ENCODE measurements at regions not wholly inside any gene's neighbourhood (a gene's known extent, or its start where the extent isn't known, plus 50 kb on each side); places are given as distances from the start of the nearest gene placed in this dataset.
"Not testable (repeated sequence)": the region's sequence is repeated elsewhere in the genome, so short reads cannot be mapped to it uniquely, and the experiment has no call there.

GRCh38 chr6:106783640-106784566, 154.5 kb downstream of the QRSL1 start:
- Histone ChIP-seq H3K9ac (ENCODE audit: low read depth in 1 of 2, low read length in 2 of 2) (peak overlapping the region; percentile 41 to 100), H3K27me3 (ENCODE audit: control insufficient read depth in 4 of 4, insufficient read depth in 4 of 4, low read length in 3 of 4) (no peaks in the 10 kb centered on the region), H3K4me3 (ENCODE audit: low read depth in 1 of 3, low read length in 3 of 3) (peak overlapping the region; percentile 53 to 97 (median 62)), H3K27ac (ENCODE audit: low read depth in 1 of 2, low read length in 2 of 2) (peak overlapping the region; percentile 89 to 95), H3K36me3 (ENCODE audit: control insufficient read depth in 4 of 4, insufficient read depth in 3 of 4, low read depth in 1 of 4, low read length in 3 of 4) (peaks cover 0 to 3% (median 0%) of the 10 kb centered on the region in 4 donors), H3K4me1 (ENCODE audit: control insufficient read depth in 4 of 4, insufficient read depth in 4 of 4, low read length in 3 of 4) (peaks cover 0 to 57% (median 21%) of the 10 kb centered on the region in 4 donors), H3K9me3 (ENCODE audit: control insufficient read depth in 4 of 4, low read length in 3 of 4) (no peaks in the 10 kb centered on the region)
- 53% methylated on average over 3 of the region's 3 CpGs for WGBS
- TF ChIP-seq RXRA (IDR thresholded peaks at IDR 0.05): peak in 1 of 2 donors; percentile 8
- TF ChIP-seq YY1 (IDR thresholded peaks at IDR 0.05): peak; percentile 7
- TF ChIP-seq ZBTB33 (IDR thresholded peaks at IDR 0.05): peak; percentile 21
- no peak for TF ChIP-seq CTCF (IDR thresholded peaks at IDR 0.05; ENCODE audit: low read depth, low read length, missing input control)
- peak; percentile 9 for TF ChIP-seq ATF3 (IDR thresholded peaks at IDR 0.05)
- peak; percentile 15 to 85 for TF ChIP-seq JUND (IDR thresholded peaks at IDR 0.05)
- DNase-seq (ENCODE audit: low spot score): no peak

- DNase-seq (ENCODE audit: low spot score): no peak
- Histone ChIP-seq H3K36me3 (ENCODE audit: control insufficient read depth in 4 of 4, insufficient read depth in 3 of 4, low read depth in 1 of 4, low read length in 3 of 4) (peaks cover 0 to 3% (median under 1%) of the 10 kb centered on the region in 4 donors), H3K9ac (ENCODE audit: low read depth in 1 of 2, low read length in 2 of 2) (peak overlapping the region; percentile 32 to 69), H3K27me3 (ENCODE audit: control insufficient read depth in 4 of 4, insufficient read depth in 4 of 4, low read length in 3 of 4) (no peaks in the 10 kb centered on the region), H3K27ac (ENCODE audit: low read depth in 1 of 2, low read length in 2 of 2) (peak overlapping the region; percentile 89 to 95), H3K4me3 (ENCODE audit: low read depth in 1 of 3, low read length in 3 of 3) (peak overlapping the region in 2 of 3 donors; percentile 34 to 62), H3K9me3 (ENCODE audit: control insufficient read depth in 4 of 4, low read length in 3 of 4) (no peaks in the 10 kb centered on the region), H3K4me1 (ENCODE audit: control insufficient read depth in 4 of 4, insufficient read depth in 4 of 4, low read length in 3 of 4) (peaks cover 0 to 49% (median 23%) of the 10 kb centered on the region in 4 donors)
- TF ChIP-seq SP1 (IDR thresholded peaks at IDR 0.05) (peak; percentile 38), ZBTB33 (IDR thresholded peaks at IDR 0.05) (no peak), HNF4A (conservative IDR thresholded peaks at IDR 0.05) (peak in 1 of 2 donors; percentile 2), NR2F2 (IDR thresholded peaks at IDR 0.05) (peak; percentile 70), REST (IDR thresholded peaks at IDR 0.05) (peak; percentile 61), ATF3 (IDR thresholded peaks at IDR 0.05) (no peak), TAF1 (conservative IDR thresholded peaks at IDR 0.05) (no peak), RXRA (IDR thresholded peaks at IDR 0.05) (peak; percentile 51 to 79), YY1 (IDR thresholded peaks at IDR 0.05) (peak; percentile 40), RAD21 (IDR thresholded peaks at IDR 0.05) (peak; percentile 43 to 49), JUND (IDR thresholded peaks at IDR 0.05) (peak in 1 of 2 donors; percentile 50), EGR1 (IDR thresholded peaks at IDR 0.05; ENCODE audit: low read depth in 2 of 2) (peak in 1 of 2 donors; percentile 38)
- 24% methylated on average over 13 of the region's 13 CpGs for WGBS
Observed at GRCh38 chr6:106782536-106783285, 153.3 kb downstream of the QRSL1 start.

- peaks cover 3 to 55% (median 31%) of the 10 kb centered on the region in 4 donors for H3K4me1 ChIP-seq (ENCODE audit: control insufficient read depth in 4 of 4, insufficient read depth in 4 of 4, low read length in 3 of 4)
- not testable (repeated sequence) for H3K4me3 ChIP-seq (ENCODE audit: low read depth in 1 of 3, low read length in 3 of 3); H3K27me3 ChIP-seq (ENCODE audit: control insufficient read depth in 4 of 4, insufficient read depth in 4 of 4, low read length in 3 of 4); H3K9me3 ChIP-seq (ENCODE audit: control insufficient read depth in 4 of 4, low read length in 3 of 4); DNase-seq (ENCODE audit: low spot score); H3K9ac ChIP-seq (ENCODE audit: low read depth in 1 of 2, low read length in 2 of 2); H3K36me3 ChIP-seq (ENCODE audit: control insufficient read depth in 4 of 4, insufficient read depth in 3 of 4, low read depth in 1 of 4, low read length in 3 of 4); H3K27ac ChIP-seq (ENCODE audit: low read depth in 1 of 2, low read length in 2 of 2)
Observed at GRCh38 chr6:106779552-106779951, 150.2 kb downstream of the QRSL1 start.
